ENCODE measurements at regions not wholly inside any gene's neighbourhood (a gene's known extent, or its start where the extent isn't known, plus 50 kb on each side); places are given as distances from the start of the nearest gene placed in this dataset.

- ATAC-seq (ENCODE audit: low read depth in 2 of 2) (no peak), DNase-seq (no peak)
- H3K36me3 ChIP-seq (ENCODE audit: control insufficient read depth, insufficient read depth, low read length) = no peaks in the 10 kb centered on the region
- H3K4me1 Mint-ChIP-seq = no peaks in the 10 kb centered on the region
- H3K27ac ChIP-seq (ENCODE audit: insufficient read depth, low read length, poor library complexity, severe bottlenecking) = no peak overlapping the region
- H3K9me3 Mint-ChIP-seq = peaks cover 1 to 11% (median 7%) of the 10 kb centered on the region in 7 donors
- no peaks in the 10 kb centered on the region for H3K9me3 ChIP-seq (ENCODE audit: control insufficient read depth in 2 of 2, low read length in 2 of 2)
- H3K36me3 Mint-ChIP-seq = no peaks in the 10 kb centered on the region
- H3K4me3 Mint-ChIP-seq = no peak overlapping the region
- no peaks in the 10 kb centered on the region for H3K27me3 Mint-ChIP-seq
- H3K27me3 ChIP-seq (ENCODE audit: control insufficient read depth, insufficient read depth, low read length) = no peaks in the 10 kb centered on the region
- no peak overlapping the region for H3K27ac Mint-ChIP-seq
- H3K4me1 ChIP-seq (ENCODE audit: control insufficient read depth, insufficient read depth, low read length, poor library complexity, severe bottlenecking) = no peaks in the 10 kb centered on the region
- H3K4me3 ChIP-seq (ENCODE audit: low read depth, low read length) = no peak overlapping the region
These were observed 311.2 kb upstream of the TMC3 start for GRCh38 chr15:81685237-81685636.

GRCh38 chr15:81680829-81681228 lies 306.8 kb upstream of the TMC3 start:
- H3K4me3 ChIP-seq (ENCODE audit: low read depth, low read length) = no peak overlapping the region
- no peak overlapping the region for H3K27ac ChIP-seq (ENCODE audit: insufficient read depth, low read length, poor library complexity, severe bottlenecking)
- DNase-seq (no peak), ATAC-seq (ENCODE audit: low read depth in 2 of 2) (no peak)
- H3K27me3 ChIP-seq (ENCODE audit: control insufficient read depth, insufficient read depth, low read length) = no peaks in the 10 kb centered on the region
- H3K4me1 Mint-ChIP-seq = no peaks in the 10 kb centered on the region
- no peak overlapping the region for H3K27ac Mint-ChIP-seq
- no peaks in the 10 kb centered on the region for H3K36me3 ChIP-seq (ENCODE audit: control insufficient read depth, insufficient read depth, low read length)
- no peaks in the 10 kb centered on the region for H3K9me3 ChIP-seq (ENCODE audit: control insufficient read depth in 2 of 2, low read length in 2 of 2)
- no peak overlapping the region for H3K4me3 Mint-ChIP-seq
- no peaks in the 10 kb centered on the region for H3K4me1 ChIP-seq (ENCODE audit: control insufficient read depth, insufficient read depth, low read length, poor library complexity, severe bottlenecking)
- H3K9me3 Mint-ChIP-seq = peaks cover 1 to 23% (median 6%) of the 10 kb centered on the region in 7 donors
- H3K27me3 Mint-ChIP-seq = no peaks in the 10 kb centered on the region
- no peaks in the 10 kb centered on the region for H3K36me3 Mint-ChIP-seq

DNA sequence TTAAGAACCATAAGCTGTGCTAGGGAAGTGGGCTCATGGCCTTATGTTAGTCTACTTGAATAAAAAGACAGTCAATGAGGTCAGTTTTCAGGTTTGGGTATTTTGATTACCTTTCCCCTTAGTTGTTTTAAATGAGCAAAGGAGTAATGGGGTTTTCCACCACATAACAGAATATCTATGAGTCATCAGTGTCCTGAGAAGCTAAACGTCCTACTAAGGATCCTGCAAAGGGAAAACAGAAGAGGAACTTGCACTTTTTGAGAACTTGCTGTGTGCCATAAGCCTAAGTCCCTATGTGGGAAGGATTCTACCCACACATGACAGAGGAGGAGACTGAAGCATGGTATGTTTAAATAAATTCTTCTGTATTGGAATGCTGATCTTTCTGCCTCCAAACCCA lies 292.8 kb upstream of the TMC3 start:
- H3K27ac Mint-ChIP-seq = no peak overlapping the region
- Histone ChIP-seq H3K27me3 (ENCODE audit: control insufficient read depth, insufficient read depth, low read length) (no peaks in the 10 kb centered on the region), H3K4me1 (ENCODE audit: control insufficient read depth, insufficient read depth, low read length, poor library complexity, severe bottlenecking) (no peaks in the 10 kb centered on the region), H3K27ac (ENCODE audit: insufficient read depth, low read length, poor library complexity, severe bottlenecking) (no peak overlapping the region), H3K36me3 (ENCODE audit: control insufficient read depth, insufficient read depth, low read length) (no peaks in the 10 kb centered on the region), H3K9me3 (ENCODE audit: control insufficient read depth in 2 of 2, low read length in 2 of 2) (no peaks in the 10 kb centered on the region), H3K4me3 (ENCODE audit: low read depth, low read length) (no peak overlapping the region)
- H3K4me1 Mint-ChIP-seq = no peaks in the 10 kb centered on the region
- ATAC-seq (ENCODE audit: low read depth in 2 of 2) (no peak), DNase-seq (no peak)
- no peaks in the 10 kb centered on the region for H3K36me3 Mint-ChIP-seq
- no peak overlapping the region for H3K4me3 Mint-ChIP-seq
- peaks cover 0 to 1% (median 0%) of the 10 kb centered on the region in 7 donors for H3K9me3 Mint-ChIP-seq
- H3K27me3 Mint-ChIP-seq = no peaks in the 10 kb centered on the region

- H3K4me1 ChIP-seq (ENCODE audit: control insufficient read depth, insufficient read depth, low read length, poor library complexity, severe bottlenecking) = no peaks in the 10 kb centered on the region
- Mint-ChIP-seq H3K4me1 (no peaks in the 10 kb centered on the region), H3K36me3 (no peaks in the 10 kb centered on the region), H3K27me3 (no peaks in the 10 kb centered on the region), H3K9me3 (peaks cover 0 to 3% (median 0%) of the 10 kb centered on the region in 7 donors), H3K4me3 (no peak overlapping the region), H3K27ac (no peak overlapping the region)
- no peaks in the 10 kb centered on the region for H3K9me3 ChIP-seq (ENCODE audit: control insufficient read depth in 2 of 2, low read length in 2 of 2)
- H3K36me3 ChIP-seq (ENCODE audit: control insufficient read depth, insufficient read depth, low read length) = no peaks in the 10 kb centered on the region
- no peak for DNase-seq
- H3K27me3 ChIP-seq (ENCODE audit: control insufficient read depth, insufficient read depth, low read length) = no peaks in the 10 kb centered on the region
- no peak overlapping the region for H3K27ac ChIP-seq (ENCODE audit: insufficient read depth, low read length, poor library complexity, severe bottlenecking)
- no peak overlapping the region for H3K4me3 ChIP-seq (ENCODE audit: low read depth, low read length)
- ATAC-seq (ENCODE audit: low read depth in 2 of 2) = no peak
These were observed 287.0 kb upstream of the TMC3 start for GRCh38 chr15:81660976-81661375.

DNA sequence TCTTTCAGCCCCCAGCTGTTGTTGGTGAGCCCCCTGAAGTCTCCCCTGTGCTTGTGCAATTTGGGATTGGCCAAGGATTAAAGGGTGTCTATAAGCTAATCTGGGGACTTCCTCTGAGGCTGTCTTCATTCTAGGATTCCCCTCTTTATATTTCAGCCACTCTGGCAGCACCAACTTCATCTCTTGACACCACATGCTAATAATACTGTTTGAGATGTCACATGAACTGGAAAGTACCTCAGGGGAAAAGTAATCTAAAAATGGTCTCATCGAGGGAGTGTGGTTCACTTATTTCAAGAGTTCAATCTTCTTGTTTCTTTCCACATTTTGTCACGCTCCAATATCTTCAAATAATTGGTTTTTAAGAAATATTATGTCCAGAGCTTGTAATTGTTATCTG lies 279.2 kb upstream of the TMC3 start:
- Mint-ChIP-seq H3K27ac (no peak overlapping the region), H3K27me3 (no peaks in the 10 kb centered on the region), H3K4me3 (no peak overlapping the region), H3K36me3 (no peaks in the 10 kb centered on the region), H3K4me1 (no peaks in the 10 kb centered on the region), H3K9me3 (peaks cover 0 to 4% (median 0%) of the 10 kb centered on the region in 7 donors)
- Histone ChIP-seq H3K9me3 (ENCODE audit: control insufficient read depth in 2 of 2, low read length in 2 of 2) (no peaks in the 10 kb centered on the region), H3K4me1 (ENCODE audit: control insufficient read depth, insufficient read depth, low read length, poor library complexity, severe bottlenecking) (no peaks in the 10 kb centered on the region), H3K36me3 (ENCODE audit: control insufficient read depth, insufficient read depth, low read length) (no peaks in the 10 kb centered on the region), H3K4me3 (ENCODE audit: low read depth, low read length) (no peak overlapping the region), H3K27ac (ENCODE audit: insufficient read depth, low read length, poor library complexity, severe bottlenecking) (no peak overlapping the region), H3K27me3 (ENCODE audit: control insufficient read depth, insufficient read depth, low read length) (no peaks in the 10 kb centered on the region)
- DNase-seq (no peak), ATAC-seq (ENCODE audit: low read depth in 2 of 2) (no peak)

DNA sequence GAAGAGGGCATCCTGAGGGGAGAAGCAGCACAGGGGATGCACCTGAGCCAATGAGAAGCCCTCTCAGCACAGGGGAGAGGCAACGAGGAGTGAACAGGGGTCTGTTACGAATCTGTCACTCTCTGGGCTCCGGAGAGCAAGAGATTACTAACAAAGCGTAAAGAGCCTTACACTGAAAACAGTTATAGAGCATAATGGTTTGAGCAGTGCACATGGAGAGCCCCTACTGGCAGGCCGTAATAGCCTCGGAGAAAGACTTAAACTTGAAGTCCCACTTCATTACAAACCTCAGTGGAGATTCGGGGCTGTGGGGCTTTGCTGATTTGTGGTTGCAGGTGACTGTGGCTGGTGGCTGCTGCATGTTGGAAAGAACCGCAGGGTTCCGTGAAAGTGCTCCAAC lies 271.5 kb upstream of the TMC3 start:
- Histone ChIP-seq H3K4me3 (ENCODE audit: low read depth, low read length) (no peak overlapping the region), H3K27me3 (ENCODE audit: control insufficient read depth, insufficient read depth, low read length) (no peaks in the 10 kb centered on the region), H3K9me3 (ENCODE audit: control insufficient read depth in 2 of 2, low read length in 2 of 2) (no peaks in the 10 kb centered on the region), H3K36me3 (ENCODE audit: control insufficient read depth, insufficient read depth, low read length) (no peaks in the 10 kb centered on the region), H3K4me1 (ENCODE audit: control insufficient read depth, insufficient read depth, low read length, poor library complexity, severe bottlenecking) (no peaks in the 10 kb centered on the region), H3K27ac (ENCODE audit: insufficient read depth, low read length, poor library complexity, severe bottlenecking) (no peak overlapping the region)
- H3K9me3 Mint-ChIP-seq = peaks cover 0 to 4% (median 0%) of the 10 kb centered on the region in 7 donors
- H3K4me3 Mint-ChIP-seq = no peak overlapping the region
- no peaks in the 10 kb centered on the region for H3K27me3 Mint-ChIP-seq
- ATAC-seq (ENCODE audit: low read depth in 2 of 2) (no peak), DNase-seq (no peak)
- H3K27ac Mint-ChIP-seq = no peak overlapping the region
- H3K36me3 Mint-ChIP-seq = no peaks in the 10 kb centered on the region
- no peaks in the 10 kb centered on the region for H3K4me1 Mint-ChIP-seq

- Mint-ChIP-seq H3K4me3 (no peak overlapping the region), H3K4me1 (no peaks in the 10 kb centered on the region), H3K27ac (no peak overlapping the region), H3K36me3 (no peaks in the 10 kb centered on the region), H3K27me3 (no peaks in the 10 kb centered on the region), H3K9me3 (peaks cover 0 to 4% (median 1%) of the 10 kb centered on the region in 7 donors)
- no peak for DNase-seq
- H3K36me3 ChIP-seq (ENCODE audit: control insufficient read depth, insufficient read depth, low read length) = no peaks in the 10 kb centered on the region
- H3K4me3 ChIP-seq (ENCODE audit: low read depth, low read length) = no peak overlapping the region
- no peaks in the 10 kb centered on the region for H3K27me3 ChIP-seq (ENCODE audit: control insufficient read depth, insufficient read depth, low read length)
- H3K27ac ChIP-seq (ENCODE audit: insufficient read depth, low read length, poor library complexity, severe bottlenecking) = no peak overlapping the region
- H3K4me1 ChIP-seq (ENCODE audit: control insufficient read depth, insufficient read depth, low read length, poor library complexity, severe bottlenecking) = no peaks in the 10 kb centered on the region
- ATAC-seq (ENCODE audit: low read depth in 2 of 2) = no peak
- H3K9me3 ChIP-seq (ENCODE audit: control insufficient read depth in 2 of 2, low read length in 2 of 2) = no peaks in the 10 kb centered on the region
These were observed 269.8 kb upstream of the TMC3 start for GRCh38 chr15:81643771-81644170.

DNA sequence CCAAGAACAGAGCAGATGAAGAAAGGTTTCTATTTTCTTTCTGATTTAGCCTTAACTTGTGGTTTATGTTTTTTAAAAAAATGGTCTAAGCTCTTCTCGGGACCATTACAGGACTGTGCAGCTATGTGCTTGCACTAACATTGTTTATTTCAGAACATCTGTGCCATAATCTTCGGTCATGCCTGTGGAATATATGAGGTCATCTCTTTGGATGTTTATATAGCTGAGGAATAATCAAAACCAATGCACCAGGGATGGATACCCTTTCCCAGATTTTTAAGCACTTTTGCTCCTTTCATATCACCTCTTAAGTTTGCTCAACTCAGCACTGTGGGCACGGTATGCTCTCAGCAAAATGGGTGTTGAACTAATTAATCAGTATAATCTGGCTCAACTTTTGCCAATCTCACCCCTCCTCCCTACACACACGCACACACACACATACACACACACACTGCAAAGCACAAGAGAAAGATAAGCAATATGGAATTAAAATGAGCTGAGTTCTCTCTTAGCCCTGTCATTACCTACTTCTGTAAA lies 268.5 kb upstream of the TMC3 start:
- H3K36me3 Mint-ChIP-seq = no peaks in the 10 kb centered on the region
- no peaks in the 10 kb centered on the region for H3K4me1 Mint-ChIP-seq

More for the DNA sequence above, 268.5 kb upstream of the TMC3 start:
- Histone ChIP-seq H3K4me3 (ENCODE audit: low read depth, low read length) (no peak overlapping the region), H3K4me1 (ENCODE audit: control insufficient read depth, insufficient read depth, low read length, poor library complexity, severe bottlenecking) (no peaks in the 10 kb centered on the region), H3K27ac (ENCODE audit: insufficient read depth, low read length, poor library complexity, severe bottlenecking) (no peak overlapping the region), H3K27me3 (ENCODE audit: control insufficient read depth, insufficient read depth, low read length) (no peaks in the 10 kb centered on the region), H3K36me3 (ENCODE audit: control insufficient read depth, insufficient read depth, low read length) (no peaks in the 10 kb centered on the region), H3K9me3 (ENCODE audit: control insufficient read depth in 2 of 2, low read length in 2 of 2) (no peaks in the 10 kb centered on the region)
- H3K27ac Mint-ChIP-seq = no peak overlapping the region
- DNase-seq (no peak), ATAC-seq (ENCODE audit: low read depth in 2 of 2) (no peak)
- no peak overlapping the region for H3K4me3 Mint-ChIP-seq
- peaks cover 0 to 4% (median 1%) of the 10 kb centered on the region in 7 donors for H3K9me3 Mint-ChIP-seq
- no peaks in the 10 kb centered on the region for H3K27me3 Mint-ChIP-seq
